Embryonic facial prominence (tissue), 1 donor: ENCODE measurements at regions not wholly inside any gene's neighbourhood (a gene's known extent, or its start where the extent isn't known, plus 50 kb on each side); places are given as distances from the start of the nearest gene placed in this dataset.
"Not testable (repeated sequence)": the region's sequence is repeated elsewhere in the genome, so short reads cannot be mapped to it uniquely, and the experiment has no call there.

ENCODE experiments used
- DNase-seq: peaks from one replicate; pipeline ENCODE4 v3.0.0-alpha.2; 2016; ENCODE audit errors: extremely low spot score

- no peak for DNase-seq
These were observed 59.7 kb downstream of the RAP2B start for GRCh38 chr3:153221748-153222162.

- DNase-seq, result not testable (repeated sequence)
These were observed 64.9 kb downstream of the RAP2B start for GRCh38 chr3:153226877-153227276.

GRCh38 chr3:153230427-153230826, 68.4 kb downstream of the RAP2B start:
- not testable (repeated sequence) for DNase-seq

- not testable (repeated sequence) for DNase-seq
These were observed 69.2 kb downstream of the RAP2B start for GRCh38 chr3:153231245-153231644.

- not testable (repeated sequence) for DNase-seq
These were observed 70.2 kb downstream of the RAP2B start for GRCh38 chr3:153232050-153232752.

GRCh38 chr3:153232851-153233271, 70.8 kb downstream of the RAP2B start:
- no peak for DNase-seq

- no peak for DNase-seq
These were observed 72.0 kb downstream of the RAP2B start for GRCh38 chr3:153233986-153234385.

GRCh38 chr3:153242896-153243295, 80.9 kb downstream of the RAP2B start:
- no peak for DNase-seq

- no peak for DNase-seq
These were observed 82.9 kb downstream of the RAP2B start for GRCh38 chr3:153244961-153245360.

GRCh38 chr3:153245661-153246060, 83.6 kb downstream of the RAP2B start:
- DNase-seq, result no peak

GRCh38 chr3:153246331-153246730, 84.3 kb downstream of the RAP2B start:
- no peak for DNase-seq

- no peak for DNase-seq
These were observed 84.8 kb downstream of the RAP2B start for GRCh38 chr3:153246806-153247205.

GRCh38 chr3:153247331-153248330, 85.6 kb downstream of the RAP2B start:
- DNase-seq, result no peak

GRCh38 chr3:153248835-153249234, 86.8 kb downstream of the RAP2B start:
- not testable (repeated sequence) for DNase-seq

GRCh38 chr3:153249906-153250305, 87.9 kb downstream of the RAP2B start:
- DNase-seq, result no peak

- DNase-seq, result no peak
These were observed 88.4 kb downstream of the RAP2B start for GRCh38 chr3:153250446-153250845.

- DNase-seq, result no peak
These were observed 90.9 kb downstream of the RAP2B start for GRCh38 chr3:153252963-153253362.

- no peak for DNase-seq
These were observed 92.3 kb downstream of the RAP2B start for GRCh38 chr3:153254361-153254760.

GRCh38 chr3:153257673-153258351, 95.8 kb downstream of the RAP2B start:
- DNase-seq, result no peak

- DNase-seq, result no peak
These were observed 97.9 kb downstream of the RAP2B start for GRCh38 chr3:153259956-153260355.

- DNase-seq, result no peak
These were observed 98.7 kb downstream of the RAP2B start for GRCh38 chr3:153260681-153261080.

- DNase-seq, result no peak
These were observed 104.6 kb downstream of the RAP2B start for GRCh38 chr3:153266619-153267018.
